Liver (tissue), 3 donors: ENCODE measurements at regions not wholly inside any gene's neighbourhood (a gene's known extent, or its start where the extent isn't known, plus 50 kb on each side); places are given as distances from the start of the nearest gene placed in this dataset.

Source experiments
- ATF3 ChIP-seq: IDR thresholded peaks from 2 replicates; pipeline ENCODE4 v1.6.1; 2016; ENCODE audit warnings: antibody characterized with exemption
- CTCF ChIP-seq: fragments of 150-350 bp; IDR thresholded peaks from 2 replicates; pipeline ENCODE4 v1.5.1; 2017; ENCODE audit warnings: improper control_type of control experiment, low read depth, low read length; ENCODE audit not compliant: missing input control
- FOXA2 ChIP-seq: IDR thresholded peaks from 2 replicates; pipeline ENCODE4 v1.6.1; 2016; ENCODE audit warnings: antibody characterized with exemption
- GABPA ChIP-seq, 2 donors: IDR thresholded peaks in 1 of 2; conservative IDR thresholded peaks in 1 of 2; 2 replicates each; pipeline ENCODE4 v1.6.1; 2016; ENCODE audit warnings: antibody characterized with exemption in 2 of 2, mild to moderate bottlenecking in 1 of 2, moderate library complexity in 1 of 2
- REST ChIP-seq: IDR thresholded peaks from 2 replicates; pipeline ENCODE4 v1.6.1; 2016; ENCODE audit warnings: antibody characterized with exemption, mild to moderate bottlenecking
- RXRA ChIP-seq, 2 donors: IDR thresholded peaks; 2 replicates each; pipeline ENCODE4 v1.6.1; 2017 to 2018; ENCODE audit warnings: antibody characterized with exemption in 2 of 2, mild to moderate bottlenecking in 1 of 2
- TAF1 ChIP-seq: conservative IDR thresholded peaks from 2 replicates; pipeline ENCODE4 v1.6.1; 2016; ENCODE audit warnings: antibody characterized with exemption, mild to moderate bottlenecking
- TF ChIP-seq, protein P1 (sequence below): IDR thresholded peaks from 2 replicates; pipeline ENCODE4 v1.6.1; 2016; ENCODE audit warnings: antibody characterized with exemption
- TF ChIP-seq, protein P2 (sequence below): IDR thresholded peaks from 2 replicates; pipeline ENCODE4 v1.6.1; 2016; ENCODE audit warnings: antibody characterized with exemption
- donor health status: healthy.
- donor health status: healthy.

- TF ChIP-seq CTCF (no peak), TAF1 (no peak), RXRA (IDR thresholded peaks at IDR 0.05) (no peak), FOXA2 (no peak), REST (no peak), GABPA (IDR thresholded peaks at IDR 0.05 in 1 of 2, conservative IDR thresholded peaks at IDR 0.05 in 1 of 2) (no peak), ATF3 (no peak)
- TF ChIP-seq, protein P1, sequence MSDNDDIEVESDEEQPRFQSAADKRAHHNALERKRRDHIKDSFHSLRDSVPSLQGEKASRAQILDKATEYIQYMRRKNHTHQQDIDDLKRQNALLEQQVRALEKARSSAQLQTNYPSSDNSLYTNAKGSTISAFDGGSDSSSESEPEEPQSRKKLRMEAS = no peak
- TF ChIP-seq, protein P2, sequence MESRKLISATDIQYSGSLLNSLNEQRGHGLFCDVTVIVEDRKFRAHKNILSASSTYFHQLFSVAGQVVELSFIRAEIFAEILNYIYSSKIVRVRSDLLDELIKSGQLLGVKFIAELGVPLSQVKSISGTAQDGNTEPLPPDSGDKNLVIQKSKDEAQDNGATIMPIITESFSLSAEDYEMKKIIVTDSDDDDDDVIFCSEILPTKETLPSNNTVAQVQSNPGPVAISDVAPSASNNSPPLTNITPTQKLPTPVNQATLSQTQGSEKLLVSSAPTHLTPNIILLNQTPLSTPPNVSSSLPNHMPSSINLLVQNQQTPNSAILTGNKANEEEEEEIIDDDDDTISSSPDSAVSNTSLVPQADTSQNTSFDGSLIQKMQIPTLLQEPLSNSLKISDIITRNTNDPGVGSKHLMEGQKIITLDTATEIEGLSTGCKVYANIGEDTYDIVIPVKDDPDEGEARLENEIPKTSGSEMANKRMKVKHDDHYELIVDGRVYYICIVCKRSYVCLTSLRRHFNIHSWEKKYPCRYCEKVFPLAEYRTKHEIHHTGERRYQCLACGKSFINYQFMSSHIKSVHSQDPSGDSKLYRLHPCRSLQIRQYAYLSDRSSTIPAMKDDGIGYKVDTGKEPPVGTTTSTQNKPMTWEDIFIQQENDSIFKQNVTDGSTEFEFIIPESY = no peak
Measured at GRCh38 chr12:127539226-127539858, 727.6 kb upstream of the TMEM132C start.
